Middle frontal gyrus (tissue), 1 donor: ENCODE measurements at regions not wholly inside any gene's neighbourhood (a gene's known extent, or its start where the extent isn't known, plus 50 kb on each side); places are given as distances from the start of the nearest gene placed in this dataset.

Experiments used
- DNase-seq: peaks from one replicate; pipeline ENCODE4 v3.0.0-alpha.2; 2015; ENCODE audit warnings: low spot score; ENCODE audit errors: extremely low spot score

- no peak for DNase-seq
Measured at GRCh38 chr5:143730112-143730801, 81.7 kb upstream of the HMHB1 start.

DNA sequence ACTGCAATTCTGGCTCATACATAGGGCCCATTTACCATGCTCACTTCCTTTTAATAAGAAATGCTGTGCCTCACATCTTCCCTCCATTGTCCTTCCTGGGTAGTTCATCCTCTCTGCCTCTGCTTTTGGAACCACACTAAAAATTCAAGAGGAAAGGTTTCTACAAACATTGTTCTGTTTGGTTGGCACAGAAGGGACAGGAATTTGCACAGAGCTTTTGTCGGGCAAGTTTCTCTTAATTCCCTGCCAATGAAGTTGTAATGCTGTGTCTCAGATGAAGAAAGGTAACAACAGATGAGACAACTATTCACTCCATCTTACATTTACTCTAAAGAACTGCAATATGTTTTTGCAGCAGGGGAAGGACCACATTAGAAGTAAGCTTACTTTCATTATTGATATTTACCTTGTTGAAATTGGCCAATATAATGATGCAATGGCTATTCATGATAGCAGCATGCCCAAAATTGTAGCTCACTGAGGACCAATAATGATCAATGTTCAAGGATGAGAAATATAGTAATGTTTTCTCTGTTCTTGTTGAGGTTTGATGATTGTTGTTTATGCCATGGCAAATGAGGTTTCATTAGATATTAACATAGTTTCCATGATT is 82.5 kb upstream of the HMHB1 start:
- no peak for DNase-seq

DNA sequence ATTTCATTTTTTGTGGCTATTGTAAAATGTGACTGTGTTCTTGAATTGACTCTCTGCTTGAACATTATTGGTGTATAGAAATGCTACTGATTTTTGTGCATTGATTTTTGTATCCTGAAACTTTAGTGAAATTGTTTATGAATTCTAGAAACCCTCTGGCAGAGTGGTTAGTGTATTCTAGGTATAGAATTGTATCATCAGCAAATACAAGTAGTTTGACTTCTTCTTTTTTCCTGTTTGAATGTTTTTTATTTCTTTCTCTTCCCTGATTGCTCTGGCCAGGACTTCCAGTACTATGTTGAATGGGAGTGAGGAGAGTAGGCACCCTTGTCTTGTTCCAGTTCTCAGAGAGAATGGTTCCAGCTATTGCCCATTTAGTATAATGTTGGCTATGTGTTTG is 88.8 kb upstream of the HMHB1 start:
- DNase-seq = no peak

DNA sequence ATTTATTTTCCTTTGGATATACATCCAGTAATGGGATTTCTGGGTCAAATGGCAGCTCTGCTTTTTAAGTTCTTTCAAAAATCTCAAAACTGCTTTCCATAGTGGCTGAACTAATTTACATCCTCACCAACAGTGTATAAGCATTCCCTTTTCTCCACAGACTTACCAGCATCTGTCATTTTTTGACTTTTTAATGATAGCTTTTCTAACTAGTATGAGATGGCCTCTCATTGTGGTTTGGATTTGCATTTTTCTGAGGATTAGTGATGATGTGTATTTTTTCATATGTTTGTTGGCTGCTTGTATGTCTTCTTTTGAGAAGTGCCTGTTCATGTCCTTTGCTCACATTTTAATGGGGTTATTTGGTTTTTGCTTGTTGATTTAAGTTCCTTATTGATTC is 90.0 kb upstream of the HMHB1 start:
- no peak for DNase-seq

- no peak for DNase-seq
Measured at GRCh38 chr5:143720689-143721088, 91.3 kb upstream of the HMHB1 start.

DNA sequence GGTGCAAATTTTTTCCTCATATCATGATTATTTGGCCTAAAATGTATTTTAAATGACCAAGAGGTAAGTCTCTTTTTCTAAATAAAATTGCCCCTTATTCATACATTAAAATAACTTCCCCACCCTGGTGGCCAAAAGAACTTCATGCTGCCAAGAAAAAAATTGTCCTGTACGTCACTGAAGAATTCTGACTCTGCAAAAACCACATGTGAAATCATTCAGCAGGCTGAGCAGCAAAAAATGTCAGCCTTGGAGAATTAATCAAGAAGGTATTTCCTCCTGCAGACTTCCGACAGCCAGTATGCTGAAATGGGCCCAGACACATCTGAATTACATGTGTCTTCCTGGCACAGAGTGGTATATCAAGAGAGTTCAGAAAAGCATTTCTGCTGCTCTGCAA is 94.6 kb upstream of the HMHB1 start:
- no peak for DNase-seq

- DNase-seq = no peak
Measured at GRCh38 chr5:143716881-143717280, 95.1 kb upstream of the HMHB1 start.

DNA sequence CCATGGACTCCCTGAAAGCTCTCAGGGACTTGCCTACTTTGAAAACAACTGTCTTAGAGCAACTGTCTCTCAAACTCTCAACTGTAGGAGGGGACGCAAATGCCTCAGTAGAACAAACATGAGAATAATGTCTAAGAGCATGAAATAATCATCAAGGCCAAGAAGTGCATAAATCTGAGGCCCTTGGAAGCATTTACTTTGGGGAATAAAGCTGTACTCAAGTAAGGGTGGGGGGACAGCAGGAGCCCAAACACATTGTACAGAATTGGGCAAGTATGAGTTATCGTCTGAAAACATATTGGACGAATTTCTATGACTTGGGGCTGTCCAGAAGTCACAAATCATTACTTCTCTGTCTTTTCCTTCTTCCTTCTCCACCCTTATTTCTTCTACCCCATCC is 96.3 kb upstream of the HMHB1 start:
- DNase-seq = no peak

DNA sequence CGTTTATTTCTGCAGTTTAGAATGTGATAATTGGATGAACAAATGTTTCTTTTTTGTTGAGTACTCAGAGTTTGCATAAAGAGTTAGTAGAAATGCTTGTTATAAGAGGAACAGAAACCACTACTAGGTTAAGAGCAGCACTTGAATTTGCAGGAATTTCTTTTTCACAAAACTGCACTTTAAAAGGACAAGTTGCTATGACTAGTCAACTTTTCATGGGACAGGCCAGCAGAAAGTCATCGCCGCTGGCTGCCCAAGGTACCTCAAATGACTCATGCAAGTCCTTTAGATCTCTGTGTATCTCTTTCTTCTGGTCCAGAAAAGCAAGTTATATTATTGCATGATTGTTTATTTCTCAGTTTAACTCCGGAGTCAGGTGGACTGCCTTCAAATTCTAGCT is 97.3 kb upstream of the HMHB1 start:
- DNase-seq = no peak

GRCh38 chr5:143713047-143714003 is 98.6 kb upstream of the HMHB1 start:
- no peak for DNase-seq

DNA sequence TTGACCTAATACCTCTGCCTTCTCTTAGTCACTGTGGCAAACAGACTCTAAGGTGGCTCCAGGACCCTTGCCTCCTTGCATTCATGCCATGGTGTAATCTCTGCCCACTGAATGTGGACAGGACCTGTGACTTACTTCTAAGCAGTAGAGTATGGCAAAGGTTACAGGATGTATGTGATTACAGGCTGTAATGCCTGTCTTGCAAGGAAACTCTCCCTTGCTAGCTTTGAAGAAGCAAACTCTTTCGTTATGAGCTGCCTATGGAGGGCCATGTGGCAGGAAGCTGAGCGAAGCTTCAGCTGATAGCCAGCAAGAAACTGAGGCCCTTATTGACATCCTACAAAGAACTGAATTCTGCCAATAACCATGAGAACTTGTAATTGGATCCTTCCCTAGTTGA is 103.3 kb upstream of the HMHB1 start:
- no peak for DNase-seq

DNA sequence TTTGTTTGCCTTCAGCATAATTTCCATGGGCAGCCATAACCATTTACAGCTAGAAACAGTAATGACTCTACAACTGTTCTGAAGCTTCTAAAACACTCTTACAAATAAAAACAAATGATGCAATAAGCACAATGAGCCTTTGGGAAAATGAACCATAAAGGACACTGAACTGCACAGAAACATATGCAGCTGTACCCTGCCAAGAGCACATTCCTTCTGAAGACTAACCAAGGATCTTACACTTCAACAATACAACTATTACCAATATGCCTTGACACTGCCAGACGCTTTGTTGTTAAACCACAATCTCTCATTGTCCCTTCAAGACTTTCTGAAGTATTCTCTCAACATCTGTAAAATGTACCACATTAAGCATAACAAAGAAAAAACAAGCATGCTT is 104.2 kb upstream of the HMHB1 start:
- DNase-seq = no peak

- no peak for DNase-seq
Measured at GRCh38 chr5:143705381-143705780, 106.6 kb upstream of the HMHB1 start.

DNA sequence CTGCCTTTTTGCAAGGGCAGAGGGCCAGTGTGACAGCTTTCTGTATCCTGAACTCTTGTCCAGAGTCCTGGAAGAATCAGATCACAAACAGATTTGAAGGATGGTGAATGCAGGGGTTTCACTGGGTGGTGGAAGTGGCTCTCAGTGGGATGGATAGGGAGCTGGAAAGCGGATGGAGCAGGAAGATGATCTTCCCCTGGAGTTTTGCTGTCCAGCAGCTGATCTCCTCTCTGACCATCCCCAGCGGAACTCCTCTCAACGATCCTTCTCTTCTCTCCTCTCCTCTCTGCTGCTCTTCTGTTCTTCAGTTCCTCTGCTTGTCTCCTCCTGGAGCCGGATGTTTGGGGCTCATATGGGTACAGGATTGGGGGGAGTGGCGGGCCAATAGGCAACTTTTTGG is 108.3 kb upstream of the HMHB1 start:
- DNase-seq = no peak

GRCh38 chr5:143701493-143701892 is 110.5 kb upstream of the HMHB1 start:
- DNase-seq = no peak

DNA sequence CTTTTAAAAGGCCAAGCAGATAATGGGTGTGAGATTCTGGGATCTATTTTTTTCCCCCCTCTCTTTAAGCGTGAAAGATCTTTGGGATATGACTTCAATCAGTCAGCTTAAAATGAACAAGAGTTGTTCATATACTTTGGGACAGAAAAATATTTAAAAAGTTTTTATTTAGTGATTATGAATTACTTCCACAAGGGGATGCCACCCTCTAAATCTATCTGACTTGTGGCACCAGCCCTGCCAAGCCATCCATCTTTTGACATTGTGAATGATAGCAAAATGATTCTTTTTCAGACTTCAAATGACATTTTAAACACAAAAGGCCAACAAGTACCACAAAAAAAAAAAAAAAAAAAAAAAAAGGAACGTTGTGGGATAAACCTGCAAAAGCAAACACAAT is 111.0 kb upstream of the HMHB1 start:
- no peak for DNase-seq

- no peak for DNase-seq
Measured at GRCh38 chr5:143699121-143699520, 112.8 kb upstream of the HMHB1 start.

- DNase-seq = no peak
Measured at GRCh38 chr5:143698574-143698973, 113.4 kb upstream of the HMHB1 start.

- DNase-seq = no peak
Measured at GRCh38 chr5:143696921-143697320, 115.0 kb upstream of the HMHB1 start.

- DNase-seq = no peak
Measured at GRCh38 chr5:143695941-143696340, 116.0 kb upstream of the HMHB1 start.

- DNase-seq = no peak
Measured at GRCh38 chr5:143695244-143695864, 116.6 kb upstream of the HMHB1 start.

- DNase-seq = no peak
Measured at GRCh38 chr5:143694357-143694756, 117.6 kb upstream of the HMHB1 start.
